ENCODE measurements at regions not wholly inside any gene's neighbourhood (a gene's known extent, or its start where the extent isn't known, plus 50 kb on each side); places are given as distances from the start of the nearest gene placed in this dataset.

DNA sequence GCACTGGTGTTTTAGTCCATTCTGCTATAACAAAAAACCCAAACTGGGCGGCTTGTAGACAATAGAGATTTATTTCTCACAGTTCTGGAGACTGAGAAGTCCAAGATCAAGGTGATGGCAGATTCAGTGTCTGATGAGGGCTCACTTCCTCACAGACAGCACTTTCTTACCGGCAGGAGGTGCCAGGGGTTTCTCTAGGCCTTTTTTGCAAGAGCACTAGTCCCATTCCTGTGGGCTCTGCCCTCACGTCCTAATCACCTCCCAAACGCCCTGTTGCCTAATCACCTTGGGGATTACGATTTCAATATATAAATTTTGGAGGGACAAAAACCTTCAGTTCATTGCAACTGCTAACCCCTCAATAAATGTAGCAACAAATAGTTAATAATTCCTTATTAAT, 140.0 kb upstream of the SGK1 start:
- Mint-ChIP-seq H3K4me1 (no peaks in the 10 kb centered on the region), H3K9me3 (no peaks in the 10 kb centered on the region), H3K36me3 (ENCODE audit: low read depth) (no peaks in the 10 kb centered on the region), H3K27ac (no peak overlapping the region), H3K4me3 (no peak overlapping the region), H3K27me3 (no peaks in the 10 kb centered on the region)
- ChIA-PET POLR2A (no interaction called here), CTCF (no interaction called here)
- no peak for TF ChIP-seq CTCF (IDR thresholded peaks at IDR 0.05)
- DNase-seq, result no peak
- ATAC-seq (ENCODE audit: low read depth), result no peak
- intact Hi-C loops (cut with micrococcal nuclease), result no loop called here

- Mint-ChIP-seq H3K4me1 (no peaks in the 10 kb centered on the region), H3K27ac (no peak overlapping the region), H3K27me3 (no peaks in the 10 kb centered on the region), H3K4me3 (no peak overlapping the region), H3K36me3 (ENCODE audit: low read depth) (no peaks in the 10 kb centered on the region), H3K9me3 (no peaks in the 10 kb centered on the region)
- ATAC-seq (ENCODE audit: low read depth) (no peak), DNase-seq (no peak)
- intact Hi-C loops (cut with micrococcal nuclease), result no loop called here
- TF ChIP-seq CTCF (IDR thresholded peaks at IDR 0.05), result no peak
- POLR2A ChIA-PET, result interaction anchor here (0.7 kb wide), 1 partner anchor 73 kb away, joined by 13 read pairs; no protein-coding TSS in a partner anchor
- CTCF ChIA-PET, result no interaction called here
Observed at GRCh38 chr6:134456226-134456625, 138.3 kb upstream of the SGK1 start.

DNA sequence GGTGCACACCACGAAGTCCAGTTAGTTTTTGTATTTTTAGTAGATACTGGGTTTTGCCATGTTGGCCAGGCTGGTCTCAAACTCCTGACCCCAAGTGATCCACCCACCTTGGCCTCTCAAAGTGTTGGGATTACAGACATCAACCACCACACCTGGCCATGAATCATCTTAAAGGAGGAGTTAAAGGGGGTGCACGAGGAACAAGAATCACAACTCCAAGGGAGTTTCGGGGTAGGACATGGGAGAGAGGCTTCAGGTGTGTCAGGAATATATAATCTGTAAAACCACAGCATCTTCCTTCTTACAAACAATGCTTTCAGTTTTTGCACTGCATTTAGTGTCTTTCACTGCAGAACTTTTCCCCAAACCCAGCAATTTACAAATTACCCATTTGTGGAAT, 137.4 kb upstream of the SGK1 start:
- ChIA-PET POLR2A (no interaction called here), CTCF (no interaction called here)
- H3K36me3 Mint-ChIP-seq (ENCODE audit: low read depth), result no peaks in the 10 kb centered on the region
- H3K4me1 Mint-ChIP-seq, result no peaks in the 10 kb centered on the region
- no peak overlapping the region for H3K27ac Mint-ChIP-seq
- no peaks in the 10 kb centered on the region for H3K9me3 Mint-ChIP-seq
- H3K27me3 Mint-ChIP-seq, result no peaks in the 10 kb centered on the region
- intact Hi-C loops (cut with micrococcal nuclease), result no loop called here
- H3K4me3 Mint-ChIP-seq, result no peak overlapping the region
- no peak for DNase-seq
- no peak for TF ChIP-seq CTCF (IDR thresholded peaks at IDR 0.05)
- ATAC-seq (ENCODE audit: low read depth), result no peak

- CTCF ChIA-PET, result no interaction called here
- POLR2A ChIA-PET, result no interaction called here
- Mint-ChIP-seq H3K4me3 (no peak overlapping the region), H3K27ac (no peak overlapping the region), H3K9me3 (no peaks in the 10 kb centered on the region), H3K36me3 (ENCODE audit: low read depth) (no peaks in the 10 kb centered on the region), H3K27me3 (no peaks in the 10 kb centered on the region), H3K4me1 (no peaks in the 10 kb centered on the region)
- no peak for TF ChIP-seq CTCF (IDR thresholded peaks at IDR 0.05)
- intact Hi-C loops (cut with micrococcal nuclease), result no loop called here
- ATAC-seq (ENCODE audit: low read depth) (no peak), DNase-seq (no peak)
Observed at GRCh38 chr6:134454794-134455193, 136.9 kb upstream of the SGK1 start.

DNA sequence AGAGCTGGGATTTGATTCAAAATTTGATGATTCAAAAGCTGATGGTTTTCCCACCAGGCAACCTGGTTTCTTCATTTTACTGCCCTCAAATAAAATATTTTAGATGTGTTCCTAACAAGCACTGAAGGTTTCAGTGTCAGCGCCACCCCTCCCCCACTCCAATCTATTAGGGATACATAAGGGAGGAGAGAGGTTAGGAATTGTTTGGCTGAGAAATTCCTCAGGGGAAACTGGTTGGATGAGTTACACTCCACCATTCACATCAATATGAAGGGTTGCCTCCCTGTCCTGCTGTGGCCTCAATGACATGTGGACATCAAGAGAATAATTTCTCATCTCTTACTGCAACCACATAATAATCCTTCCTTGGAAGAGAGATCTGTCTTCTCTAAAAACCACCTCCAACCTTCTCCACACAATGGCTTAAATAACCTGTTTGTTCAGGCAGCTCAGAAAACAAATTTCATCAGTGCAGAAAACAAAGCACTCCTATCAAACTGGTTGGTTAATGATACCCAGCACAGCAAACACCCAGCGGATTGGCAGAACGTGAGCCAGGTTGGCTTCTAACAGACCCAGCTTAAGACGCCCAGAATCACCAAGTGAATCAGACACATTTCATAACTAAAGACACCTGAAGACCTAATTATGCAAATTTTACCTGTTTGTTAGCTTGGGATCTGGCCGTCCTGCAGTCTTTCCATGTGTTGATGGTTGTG, 136.0 kb upstream of the SGK1 start:
- CTCF ChIA-PET, result interaction anchor here (1.3 kb wide), 1 partner anchor 16 kb away, joined by 4 read pairs; no protein-coding TSS in a partner anchor
- no peak for ATAC-seq (ENCODE audit: low read depth)
- TF ChIP-seq CTCF (IDR thresholded peaks at IDR 0.05), result no peak
- no peaks in the 10 kb centered on the region for H3K36me3 Mint-ChIP-seq (ENCODE audit: low read depth)
- H3K9me3 Mint-ChIP-seq, result no peaks in the 10 kb centered on the region
- no peak for DNase-seq
- no peaks in the 10 kb centered on the region for H3K4me1 Mint-ChIP-seq
- no peak overlapping the region for H3K27ac Mint-ChIP-seq
- POLR2A ChIA-PET, result no interaction called here
- H3K4me3 Mint-ChIP-seq, result no peak overlapping the region
- intact Hi-C loops (cut with micrococcal nuclease), result no loop called here
- H3K27me3 Mint-ChIP-seq, result no peaks in the 10 kb centered on the region
